Hepatocyte (in vitro differentiated cells): ENCODE measurements at regions not wholly inside any gene's neighbourhood (a gene's known extent, or its start where the extent isn't known, plus 50 kb on each side); places are given as distances from the start of the nearest gene placed in this dataset.

ENCODE experiments used
- DNase-seq: peaks from one replicate; pipeline ENCODE4 v3.0.0-alpha.2; 2016; ENCODE audit warnings: low spot score
- H2AFZ ChIP-seq: fragments of 200-600 bp; sonication (generic); 2 replicates; pipeline ENCODE4 v1.6.0; 2016; ENCODE audit warnings: antibody characterized with exemption, mild to moderate bottlenecking
- H3K27ac ChIP-seq: fragments of 200-600 bp; sonication (generic); 2 replicates; pipeline ENCODE4 v1.5.1; 2016; ENCODE audit warnings: mild to moderate bottlenecking
- H3K27me3 ChIP-seq: fragments of 200-600 bp; sonication (generic); 2 replicates; pipeline ENCODE4 v1.6.1; 2016
- H3K36me3 ChIP-seq: fragments of 200-600 bp; sonication (generic); replicated peaks from 2 replicates; pipeline ENCODE4 v1.5.1; 2016; ENCODE audit warnings: low read depth; ENCODE audit not compliant: insufficient read depth
- H3K4me1 ChIP-seq: fragments of 200-600 bp; sonication (generic); 2 replicates; pipeline ENCODE4 v1.5.1; 2016; ENCODE audit warnings: mild to moderate bottlenecking, moderate library complexity; ENCODE audit not compliant: insufficient read depth
- H3K4me2 ChIP-seq: fragments of 200-600 bp; sonication (generic); 2 replicates; pipeline ENCODE4 v1.6.0; 2016
- H3K4me3 ChIP-seq: fragments of 200-600 bp; sonication (generic); 2 replicates; pipeline ENCODE4 v1.5.1; 2016; ENCODE audit warnings: mild to moderate bottlenecking
- H3K79me2 ChIP-seq: fragments of 200-600 bp; sonication (generic); 2 replicates; pipeline ENCODE4 v1.6.0; 2017; ENCODE audit warnings: mild to moderate bottlenecking
- H3K9me2 ChIP-seq: fragments of 200-600 bp; sonication (generic); replicated peaks from 2 replicates; pipeline ENCODE4 v1.6.0; 2017; ENCODE audit warnings: mild to moderate bottlenecking; ENCODE audit not compliant: insufficient read depth
- H3K9me3 ChIP-seq: fragments of 200-600 bp; sonication (generic); 2 replicates; pipeline ENCODE4 v1.5.1; 2016; ENCODE audit warnings: low read depth, mild to moderate bottlenecking
- H4K20me1 ChIP-seq: fragments of 200-600 bp; sonication (generic); 2 replicates; pipeline ENCODE4 v1.6.0; 2016; ENCODE audit warnings: mild to moderate bottlenecking; ENCODE audit not compliant: insufficient read depth, poor library complexity, severe bottlenecking
- CTCF ChIP-seq: fragments of 200-600 bp; sonication (generic); IDR thresholded peaks from 2 replicates; pipeline ENCODE4 v1.5.1; 2016; ENCODE audit warnings: antibody characterized with exemption, mild to moderate bottlenecking; ENCODE audit not compliant: poor library complexity
- EZH2 ChIP-seq: fragments of 200-600 bp; sonication (generic); IDR thresholded peaks from 2 replicates; pipeline ENCODE4 v1.6.1; 2016; ENCODE audit warnings: antibody characterized with exemption, mild to moderate bottlenecking, borderline replicate concordance
- EZH2phosphoT487 ChIP-seq: fragments of 200-600 bp; sonication (generic); IDR thresholded peaks from one replicate; pipeline ENCODE4 v1.6.1; 2018; ENCODE audit warnings: antibody characterized with exemption, mild to moderate bottlenecking, low read depth, moderate library complexity; ENCODE audit not compliant: unreplicated experiment, severe bottlenecking
- WGBS: methylation state at CpG from one replicate; pipeline ENCODE4 v1.1.6; 2016; ENCODE audit warnings: low lambda C conversion rate; ENCODE audit errors: missing lambda C conversion rate; 5-methylcytosine and 5-hydroxymethylcytosine counted together

DNA sequence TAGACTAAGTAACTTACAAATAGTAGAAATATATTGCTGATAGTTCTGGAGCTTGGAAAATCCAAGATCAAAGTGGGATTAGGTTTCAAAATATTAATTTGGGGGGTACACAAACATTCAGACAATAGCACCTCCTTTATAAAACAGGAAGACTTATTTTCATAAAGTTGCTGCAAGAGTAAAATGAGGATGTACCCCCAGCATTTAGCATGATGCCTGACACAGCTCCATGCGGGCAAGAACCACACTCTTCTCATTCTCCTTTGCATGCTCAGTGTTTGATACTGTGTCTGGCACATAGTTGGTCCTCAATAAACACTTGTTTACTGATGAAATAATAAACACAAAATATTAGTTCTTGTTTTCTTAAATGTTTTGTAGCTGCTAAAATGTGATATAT, 332.9 kb downstream of the TFAP2A start:
- Histone ChIP-seq H3K36me3 (no peaks in the 10 kb centered on the region), H3K9me2 (no peaks in the 10 kb centered on the region), H2AFZ (no peak overlapping the region), H3K9me3 (no peaks in the 10 kb centered on the region), H3K4me3 (no peak overlapping the region), H3K4me2 (no peak overlapping the region), H3K4me1 (peaks cover 3% of the 10 kb centered on the region), H3K27me3 (no peaks in the 10 kb centered on the region), H4K20me1 (no peaks in the 10 kb centered on the region), H3K79me2 (no peaks in the 10 kb centered on the region), H3K27ac (no peak overlapping the region)
- 100% methylated on average over 1 of the region's 1 CpG for WGBS
- no peak for TF ChIP-seq EZH2phosphoT487
- TF ChIP-seq EZH2, result no peak
- no peak for TF ChIP-seq CTCF
- DNase-seq, result no peak

DNA sequence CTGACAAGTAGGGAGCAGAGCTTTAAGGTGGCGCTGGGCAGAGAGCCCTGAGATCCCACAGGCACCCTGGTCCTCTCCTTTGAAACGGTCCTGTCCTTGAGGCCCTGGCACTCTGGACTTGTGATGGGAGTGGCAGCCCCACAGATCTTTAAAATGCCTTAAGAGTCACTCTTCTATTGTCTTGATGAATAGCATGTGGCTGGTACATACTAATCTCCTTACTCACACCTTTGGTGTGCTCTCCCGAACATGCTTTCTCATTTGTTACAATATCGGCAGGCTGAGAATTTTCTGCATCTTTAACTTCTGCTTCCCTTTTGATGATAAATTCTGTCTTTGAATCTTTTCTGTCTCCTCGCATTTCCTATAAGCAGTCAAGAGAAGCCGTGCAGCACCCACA, 333.8 kb downstream of the TFAP2A start:
- no peaks in the 10 kb centered on the region for H4K20me1 ChIP-seq
- peaks cover 3% of the 10 kb centered on the region for H3K4me1 ChIP-seq
- no peaks in the 10 kb centered on the region for H3K79me2 ChIP-seq
- H3K9me3 ChIP-seq, result no peaks in the 10 kb centered on the region
- H2AFZ ChIP-seq, result no peak overlapping the region
- H3K4me2 ChIP-seq, result no peak overlapping the region
- H3K27ac ChIP-seq, result no peak overlapping the region
- no peaks in the 10 kb centered on the region for H3K36me3 ChIP-seq
- no peaks in the 10 kb centered on the region for H3K27me3 ChIP-seq
- DNase-seq, result no peak
- no peaks in the 10 kb centered on the region for H3K9me2 ChIP-seq
- TF ChIP-seq EZH2 (no peak), EZH2phosphoT487 (no peak), CTCF (no peak)
- WGBS, result 93% methylated on average over 6 of the region's 6 CpGs
- no peak overlapping the region for H3K4me3 ChIP-seq

DNA sequence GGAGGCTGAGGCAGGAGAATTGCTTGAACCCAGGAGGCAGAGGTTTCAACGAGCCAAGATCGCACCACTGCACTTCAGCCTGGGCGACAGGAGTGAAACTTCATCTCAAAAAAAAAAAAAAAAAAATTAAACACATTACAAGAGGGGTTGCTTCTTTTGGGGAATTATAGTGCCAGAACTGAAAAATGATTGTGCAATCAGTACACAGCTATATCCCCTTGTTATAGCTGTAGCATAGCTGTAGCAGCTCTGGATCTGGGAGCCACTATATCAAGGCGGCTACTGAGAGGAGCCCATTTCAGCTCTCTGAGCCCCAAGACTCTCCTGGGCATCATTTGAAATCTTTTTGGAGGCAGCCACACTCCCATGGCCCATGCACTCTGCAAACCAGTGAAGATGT, 334.3 kb downstream of the TFAP2A start:
- H3K9me3 ChIP-seq, result no peaks in the 10 kb centered on the region
- 96% methylated on average over 4 of the region's 4 CpGs for WGBS
- H4K20me1 ChIP-seq, result no peaks in the 10 kb centered on the region

More for the DNA sequence above, 334.3 kb downstream of the TFAP2A start:
- H3K27me3 ChIP-seq, result no peaks in the 10 kb centered on the region
- no peak overlapping the region for H3K4me2 ChIP-seq
- no peak for DNase-seq
- H3K79me2 ChIP-seq, result no peaks in the 10 kb centered on the region
- no peaks in the 10 kb centered on the region for H3K9me2 ChIP-seq
- no peaks in the 10 kb centered on the region for H3K36me3 ChIP-seq
- H3K4me3 ChIP-seq, result no peak overlapping the region
- peaks cover 3% of the 10 kb centered on the region for H3K4me1 ChIP-seq
- TF ChIP-seq EZH2phosphoT487 (no peak), CTCF (no peak), EZH2 (no peak)
- H2AFZ ChIP-seq, result no peak overlapping the region
- no peak overlapping the region for H3K27ac ChIP-seq
